ENCODE measurements at regions not wholly inside any gene's neighbourhood (a gene's known extent, or its start where the extent isn't known, plus 50 kb on each side); places are given as distances from the start of the nearest gene placed in this dataset.

DNA sequence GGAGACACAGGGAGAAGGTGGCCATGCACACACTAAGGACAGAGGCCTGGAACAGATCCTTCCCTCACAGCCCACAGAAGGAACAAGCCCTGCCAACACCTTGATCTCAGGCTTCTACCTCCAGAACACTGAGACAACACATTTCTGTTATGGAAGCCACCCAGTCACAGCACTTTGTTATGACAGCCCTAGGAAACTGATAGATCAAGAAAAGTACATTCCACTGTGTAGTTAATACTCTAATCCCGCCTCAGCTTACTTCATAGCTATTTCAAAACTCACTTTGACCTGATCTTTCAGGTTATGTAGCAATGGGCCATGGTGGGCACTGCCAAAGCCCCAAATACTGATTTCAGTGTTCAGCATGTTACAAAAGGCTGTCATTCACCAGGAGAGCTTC lies 66.8 kb downstream of the CD24 start:
- peak overlapping the region; percentile 34; the same call in 1 of the 2 replicates for H3K27ac ChIP-seq
- no peak for TF ChIP-seq CTCF (conservative IDR thresholded peaks at IDR 0.05)

DNA sequence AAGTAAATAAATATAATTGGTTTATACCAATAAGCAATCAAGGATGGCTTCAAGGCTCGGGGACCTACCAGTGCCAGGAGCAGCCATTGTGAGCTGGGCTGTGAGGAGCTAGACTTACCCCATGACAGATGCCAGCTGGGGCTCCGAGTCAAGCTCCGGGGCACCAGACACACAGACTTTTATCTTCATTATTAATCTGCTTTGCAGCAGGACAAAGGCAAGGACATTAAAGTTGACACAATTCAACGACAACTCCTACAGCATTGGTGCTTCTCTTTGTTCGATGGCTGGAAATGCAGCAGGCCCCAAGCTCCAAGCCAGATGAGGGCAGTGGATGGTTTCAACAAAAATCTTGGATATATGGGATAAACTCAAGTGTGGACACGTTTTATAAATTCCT lies 68.3 kb downstream of the CD24 start:
- TF ChIP-seq CTCF (conservative IDR thresholded peaks at IDR 0.05) = no peak
- no peak overlapping the region for H3K27ac ChIP-seq

- H3K27ac ChIP-seq = no peak overlapping the region
Observed at GRCh38 chr6:106903299-106903698, 71.2 kb downstream of the CD24 start.

GRCh38 chr6:106901062-106901461 lies 73.5 kb downstream of the CD24 start:
- no peak overlapping the region for H3K27ac ChIP-seq

More at GRCh38 chr6:106903299-106903698, 71.2 kb downstream of the CD24 start:
- TF ChIP-seq CTCF (conservative IDR thresholded peaks at IDR 0.05) = no peak

GRCh38 chr6:106899697-106900096 lies 74.8 kb downstream of the CD24 start:
- H3K27ac ChIP-seq = no peak overlapping the region
- TF ChIP-seq CTCF (conservative IDR thresholded peaks at IDR 0.05) = no peak

More at GRCh38 chr6:106901062-106901461, 73.5 kb downstream of the CD24 start:
- TF ChIP-seq CTCF (conservative IDR thresholded peaks at IDR 0.05) = no peak

DNA sequence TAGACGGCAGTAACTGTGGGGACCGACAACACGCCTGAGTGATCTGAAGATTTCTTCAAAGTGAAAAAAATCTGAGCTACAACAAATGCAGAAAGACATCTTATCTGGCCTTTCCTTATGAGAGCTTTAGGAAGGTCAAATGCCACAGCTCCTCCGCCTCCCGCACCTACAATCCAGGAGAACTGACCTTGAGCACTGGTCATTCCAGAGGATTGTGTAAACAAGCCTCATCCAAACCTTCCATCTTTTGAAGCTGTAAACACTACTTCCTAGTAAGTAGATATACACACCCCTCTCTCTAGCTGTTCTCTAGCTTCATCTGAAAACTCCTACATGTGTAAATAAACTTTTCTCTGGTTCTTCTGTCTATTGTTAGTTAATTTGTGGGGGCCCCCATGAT lies 76.9 kb downstream of the CD24 start:
- no peak for TF ChIP-seq CTCF (conservative IDR thresholded peaks at IDR 0.05)
- no peak overlapping the region for H3K27ac ChIP-seq

DNA sequence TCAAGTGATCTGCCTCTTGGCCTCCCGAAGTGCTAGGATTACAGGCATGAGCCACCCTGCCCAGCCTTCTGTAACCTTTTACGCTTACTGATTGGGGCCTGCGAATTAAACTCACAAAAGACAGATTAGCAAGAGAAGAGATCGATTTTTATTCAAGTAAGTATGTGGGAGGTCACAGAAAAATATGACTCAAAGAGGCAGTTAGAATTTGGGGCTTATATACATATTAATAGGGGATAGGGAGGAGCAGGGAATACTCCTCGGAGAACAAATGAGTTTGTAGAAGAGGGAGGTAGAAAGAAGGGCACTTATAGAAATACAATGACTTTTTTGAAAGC lies 78.9 kb downstream of the CD24 start:
- TF ChIP-seq CTCF (conservative IDR thresholded peaks at IDR 0.05) = no peak
- no peak overlapping the region for H3K27ac ChIP-seq

Data from VCaP (cell line).